ENCODE measurements at regions not wholly inside any gene's neighbourhood (a gene's known extent, or its start where the extent isn't known, plus 50 kb on each side); places are given as distances from the start of the nearest gene placed in this dataset.

- no peak for TF ChIP-seq REST (IDR thresholded peaks at IDR 0.05; ENCODE audit: insufficient read depth in 1 of 2, low read depth in 2 of 2, low read length in 1 of 2)
- no peak for TF ChIP-seq POLR2AphosphoS5 (IDR thresholded peaks at IDR 0.05; ENCODE audit: low read depth, low read length)
- no peak for TF ChIP-seq CTCF (IDR thresholded peaks at IDR 0.05)
Observed at GRCh38 chr9:81071108-81071507, 618.2 kb downstream of the TLE1 start.

Measured in Panc1 (cell line).